Breast epithelium (tissue), 3 donors: ENCODE measurements at regions not wholly inside any gene's neighbourhood (a gene's known extent, or its start where the extent isn't known, plus 50 kb on each side); places are given as distances from the start of the nearest gene placed in this dataset.
A peak's percentile ranks its signal among the peaks of the same experiment; 100 is the strongest.

Experiments used
- CTCF ChIP-seq, 3 donors: fragments of 450-650 bp; IDR thresholded peaks; one replicate each; pipeline ENCODE4 v1.5.1; 2016 to 2017; ENCODE audit warnings: antibody characterized with exemption in 3 of 3, mild to moderate bottlenecking in 3 of 3, moderate library complexity in 3 of 3
- POLR2A ChIP-seq: fragments of 450-650 bp; IDR thresholded peaks from one replicate; pipeline ENCODE4 v1.6.1; 2016; ENCODE audit warnings: antibody characterized with exemption, mild to moderate bottlenecking, moderate library complexity
- POLR2AphosphoS5 ChIP-seq, 3 donors: sonication (generic); formaldehyde crosslinking; IDR thresholded peaks; one replicate each; pipeline ENCODE4 v1.6.1; 2017; ENCODE audit warnings: antibody characterized with exemption in 3 of 3

GRCh38 chr9:108142504-108143201 is 653.1 kb upstream of the KLF4 start:
- no peak for TF ChIP-seq POLR2A
- TF ChIP-seq CTCF (IDR thresholded peaks at IDR 0.05), result peak in 1 of 3 donors; percentile 23
- TF ChIP-seq POLR2AphosphoS5 (IDR thresholded peaks at IDR 0.05), result peak; percentile 84 to 98 (median 88)
